Mesenchymal stem cell (in vitro differentiated cells and primary cell): ENCODE measurements at regions not wholly inside any gene's neighbourhood (a gene's known extent, or its start where the extent isn't known, plus 50 kb on each side); places are given as distances from the start of the nearest gene placed in this dataset.

Experiments used
- DNase-seq: peaks from one replicate; pipeline ENCODE4 v3.0.0-alpha.2; 2013
- H2AFZ ChIP-seq: one replicate; pipeline ENCODE4 v1.6.1; 2013; ENCODE audit warnings: low read depth, mild to moderate bottlenecking, control low read depth, inconsistent platforms, low read length, moderate library complexity
- H2AK5ac ChIP-seq: 2 replicates; pipeline ENCODE4 v1.6.1; 2013; ENCODE audit warnings: low read length, moderate library complexity, mild to moderate bottlenecking, inconsistent platforms; ENCODE audit not compliant: severe bottlenecking
- H2BK120ac ChIP-seq: one replicate; pipeline ENCODE4 v1.6.1; 2013; ENCODE audit warnings: low read depth, mild to moderate bottlenecking, inconsistent platforms, low read length, moderate library complexity
- H2BK12ac ChIP-seq, 2 experiments: one replicate each; pipeline ENCODE4 v1.6.1; 2013; ENCODE audit warnings: inconsistent platforms in 2 of 2, low read length in 2 of 2, mild to moderate bottlenecking in 2 of 2, moderate library complexity in 2 of 2, control low read depth in 1 of 2
- H2BK15ac ChIP-seq: one replicate; pipeline ENCODE4 v1.6.1; 2013; ENCODE audit warnings: mild to moderate bottlenecking, low read depth, inconsistent platforms; ENCODE audit not compliant: poor library complexity, severe bottlenecking
- H2BK5ac ChIP-seq: 2 replicates; pipeline ENCODE4 v1.6.1; 2013; ENCODE audit warnings: low read depth, mild to moderate bottlenecking, low read length, control low read depth, inconsistent platforms; ENCODE audit not compliant: poor library complexity, severe bottlenecking
- H3K14ac ChIP-seq, 2 experiments: one replicate each; pipeline ENCODE4 v1.6.1; 2013; ENCODE audit warnings: inconsistent platforms in 2 of 2, low read length in 2 of 2, control low read depth in 1 of 2, mild to moderate bottlenecking in 1 of 2, moderate library complexity in 1 of 2
- H3K18ac ChIP-seq, 2 experiments: one replicate each; pipeline ENCODE4 v1.6.1; 2013; ENCODE audit warnings: inconsistent platforms in 2 of 2, low read length in 2 of 2, control low read depth in 1 of 2, low read depth in 1 of 2, mild to moderate bottlenecking in 1 of 2
- H3K23ac ChIP-seq, 2 experiments: one replicate each; pipeline ENCODE4 v1.6.1; 2013; ENCODE audit warnings: inconsistent platforms in 2 of 2, low read length in 2 of 2, mild to moderate bottlenecking in 2 of 2, moderate library complexity in 2 of 2, control low read depth in 1 of 2
- H3K27ac ChIP-seq: 2 replicates; pipeline ENCODE4 v1.5.1; 2013; ENCODE audit warnings: mild to moderate bottlenecking, moderate library complexity, low read length, control low read depth, inconsistent platforms; ENCODE audit not compliant: poor library complexity, severe bottlenecking
- H3K27me3 ChIP-seq, 2 experiments: 2 replicates each; pipeline versions ENCODE4 v1.6.1 to v1.7.0; 2013; ENCODE audit warnings: low read length in 2 of 2, mild to moderate bottlenecking in 2 of 2, moderate library complexity in 2 of 2, control low read depth in 1 of 2, inconsistent platforms in 1 of 2; ENCODE audit not compliant: control insufficient read depth in 1 of 2, insufficient read depth in 1 of 2
- H3K36me3 ChIP-seq, 2 experiments: 2 replicates each; pipeline versions ENCODE4 v1.6.1 to v1.7.0; 2013; ENCODE audit warnings: low read length in 2 of 2, control low read depth in 1 of 2, inconsistent platforms in 1 of 2, low read depth in 1 of 2, mild to moderate bottlenecking in 1 of 2; ENCODE audit not compliant: insufficient read depth in 2 of 2, control insufficient read depth in 1 of 2
- H3K4ac ChIP-seq, 2 experiments: one replicate each; pipeline ENCODE4 v1.6.1; 2013; ENCODE audit warnings: inconsistent platforms in 2 of 2, low read length in 2 of 2, mild to moderate bottlenecking in 2 of 2, moderate library complexity in 2 of 2, control low read depth in 1 of 2, low read depth in 1 of 2
- H3K4me1 ChIP-seq: 2 replicates; pipeline ENCODE4 v1.6.1; 2013; ENCODE audit warnings: low read depth, low read length, control low read depth; ENCODE audit not compliant: control insufficient read depth, insufficient read depth
- H3K4me2 ChIP-seq: 2 replicates; pipeline ENCODE4 v1.6.1; 2013; ENCODE audit warnings: low read length, mild to moderate bottlenecking, inconsistent platforms; ENCODE audit not compliant: poor library complexity, severe bottlenecking
- H3K4me3 ChIP-seq, 2 experiments: 2 replicates each; pipeline versions ENCODE4 v1.5.1 to v1.7.0; 2013; ENCODE audit warnings: low read length in 2 of 2, mild to moderate bottlenecking in 2 of 2, control low read depth in 1 of 2, low read depth in 1 of 2; ENCODE audit not compliant: insufficient read depth in 1 of 2
- H3K79me1 ChIP-seq: replicated peaks from 2 replicates; pipeline ENCODE4 v1.6.1; 2013; ENCODE audit warnings: mild to moderate bottlenecking, control low read depth, low read length, inconsistent platforms; ENCODE audit not compliant: poor library complexity, severe bottlenecking
- H3K9ac ChIP-seq: 2 replicates; pipeline ENCODE4 v1.7.0; 2013; ENCODE audit warnings: mild to moderate bottlenecking, low read length, moderate library complexity
- H3K9me3 ChIP-seq: 2 replicates; pipeline ENCODE4 v1.7.0; 2013; ENCODE audit warnings: mild to moderate bottlenecking, low read length; ENCODE audit not compliant: control insufficient read depth
- H4K8ac ChIP-seq: one replicate; pipeline ENCODE4 v1.6.1; 2013; ENCODE audit warnings: inconsistent platforms, mild to moderate bottlenecking, low read length, moderate library complexity
- H4K91ac ChIP-seq: one replicate; pipeline ENCODE4 v1.6.1; 2013; ENCODE audit warnings: mild to moderate bottlenecking, low read length, inconsistent platforms
- WGBS: methylation state at CpG from one replicate; pipeline ENCODE4 v1.1.7; 2013; ENCODE audit warnings: mixed read lengths; 5-methylcytosine and 5-hydroxymethylcytosine counted together

DNA sequence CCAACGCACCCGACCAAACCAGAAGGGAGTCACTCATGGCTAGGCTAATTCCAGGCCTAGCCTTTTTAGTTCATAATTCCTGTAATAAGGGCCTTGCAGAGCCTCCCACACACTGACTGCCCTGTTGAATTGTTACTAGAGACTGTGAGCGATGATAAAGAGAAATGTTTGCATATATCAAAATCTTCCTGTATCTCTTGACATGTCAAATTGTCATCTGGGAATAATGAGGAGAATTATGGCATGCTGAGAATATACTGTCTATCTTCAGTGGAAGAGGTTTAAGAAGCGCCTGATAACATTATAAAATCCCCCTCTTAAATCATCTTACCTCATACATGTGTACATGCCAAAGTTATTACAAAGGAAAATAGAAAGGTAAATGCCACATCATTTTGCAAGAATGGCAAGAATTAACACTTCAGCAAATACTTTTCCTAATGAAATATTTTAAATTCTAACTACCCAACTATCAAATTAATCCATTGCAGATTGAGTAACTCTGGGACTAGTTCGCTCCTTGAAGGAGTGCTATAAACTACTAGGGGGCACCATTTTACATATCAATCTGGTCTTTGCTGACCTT, 144.1 kb downstream of the CENPF start:
- Histone ChIP-seq H3K4ac (no peak overlapping the region), H4K8ac (no peak overlapping the region), H3K27me3 (no peaks in the 10 kb centered on the region), H3K9me3 (no peaks in the 10 kb centered on the region), H2AK5ac (no peak overlapping the region), H3K27ac (peak overlapping the region; percentile 23), H3K4me1 (no peaks in the 10 kb centered on the region), H2BK5ac (no peak overlapping the region), H3K9ac (no peak overlapping the region), H2BK15ac (no peak overlapping the region), H2AFZ (no peak overlapping the region), H2BK120ac (no peak overlapping the region), H4K91ac (no peak overlapping the region), H2BK12ac (no peak overlapping the region), H3K23ac (no peak overlapping the region), H3K14ac (no peak overlapping the region), H3K18ac (no peak overlapping the region), H3K36me3 (no peaks in the 10 kb centered on the region), H3K4me3 (no peak overlapping the region), H3K79me1 (no peaks in the 10 kb centered on the region), H3K4me2 (no peak overlapping the region)
- 95% methylated on average over 3 of the region's 5 CpGs for WGBS
- DNase-seq: no peak

DNA sequence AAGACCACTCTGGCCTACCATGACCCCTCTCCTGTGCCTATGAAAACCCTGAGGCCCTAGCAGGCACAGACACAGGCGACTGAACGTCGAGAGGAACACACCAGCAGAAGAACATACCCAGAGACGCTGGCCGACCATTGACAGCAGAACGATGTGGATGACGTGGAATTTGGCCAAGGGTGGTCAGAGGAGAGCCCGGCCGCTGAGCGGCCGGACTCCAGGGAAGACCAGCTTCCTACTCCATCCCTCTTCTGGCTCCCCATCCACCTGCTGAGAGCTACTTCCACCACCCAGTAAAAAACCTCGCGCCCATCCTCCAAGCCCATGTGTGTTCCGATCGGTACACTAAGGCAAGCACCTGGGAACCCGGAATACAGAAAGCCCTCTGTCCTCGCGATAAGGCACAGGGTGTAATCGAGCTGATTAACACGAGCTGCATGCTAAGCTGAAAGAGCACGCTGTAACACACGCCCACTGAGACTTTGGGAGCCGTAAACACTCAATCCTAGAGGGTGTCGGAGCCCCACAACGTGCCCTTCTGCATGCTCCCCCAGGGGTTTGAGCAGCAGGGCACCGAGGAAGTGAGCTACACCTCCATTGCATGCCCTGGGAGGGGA, 150.3 kb downstream of the CENPF start:
- Histone ChIP-seq H3K4me3 (no peak overlapping the region), H3K27ac (no peak overlapping the region), H2BK12ac (no peak overlapping the region), H3K4me2 (no peak overlapping the region), H2BK15ac (no peak overlapping the region), H2BK5ac (no peak overlapping the region), H3K23ac (no peak overlapping the region), H3K18ac (no peak overlapping the region), H3K27me3 (no peaks in the 10 kb centered on the region), H3K9me3 (peaks cover 18% of the 10 kb centered on the region), H3K36me3 (no peaks in the 10 kb centered on the region), H3K4me1 (no peaks in the 10 kb centered on the region), H3K14ac (no peak overlapping the region), H4K91ac (no peak overlapping the region), H2AFZ (no peak overlapping the region), H3K79me1 (no peaks in the 10 kb centered on the region), H3K9ac (no peak overlapping the region), H3K4ac (no peak overlapping the region), H2AK5ac (no peak overlapping the region), H4K8ac (no peak overlapping the region), H2BK120ac (no peak overlapping the region)
- no peak for DNase-seq
- 90% methylated on average over 25 of the region's 26 CpGs for WGBS

DNA sequence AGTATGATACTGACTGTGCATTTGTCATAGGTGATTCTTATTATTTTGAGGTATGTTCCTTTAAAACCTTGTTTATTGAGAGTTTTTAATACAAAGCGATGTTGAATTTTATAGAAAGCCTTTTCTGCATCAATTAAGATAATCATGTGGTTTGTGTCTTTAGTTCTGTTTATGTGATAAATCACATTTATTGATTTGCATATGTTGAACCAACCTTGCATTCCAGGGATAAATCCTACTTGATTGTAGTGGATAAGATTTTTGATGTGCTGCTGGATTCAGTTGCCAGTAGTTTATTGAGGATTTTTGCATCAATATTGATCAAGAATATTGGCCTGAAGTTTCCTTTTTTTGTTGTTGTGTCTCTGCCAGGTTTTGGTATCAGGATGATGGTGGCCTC, 158.0 kb downstream of the CENPF start:
- DNase-seq: no peak
- no peak overlapping the region for H3K4me3 ChIP-seq

DNA sequence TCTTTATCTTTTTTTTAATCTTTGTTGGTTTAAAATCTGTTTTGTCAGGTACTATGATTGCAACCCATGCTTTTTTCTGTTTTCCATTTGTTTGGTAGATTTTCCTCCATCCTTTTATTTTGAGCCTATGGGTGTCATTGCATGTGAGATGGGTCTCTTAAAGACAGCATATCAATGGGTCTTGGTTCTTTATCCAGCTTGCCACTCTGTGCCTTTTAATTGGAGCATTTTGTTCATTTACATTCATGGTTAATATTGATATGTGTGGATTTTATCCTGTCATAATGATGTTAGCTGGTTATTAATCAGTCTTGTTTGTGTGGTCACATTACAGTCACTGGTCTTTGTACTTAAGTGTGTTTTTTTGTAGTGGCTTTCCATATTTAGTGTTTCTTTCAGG, 159.9 kb downstream of the CENPF start:
- Histone ChIP-seq H2BK120ac (no peak overlapping the region), H2BK15ac (no peak overlapping the region), H2BK12ac (no peak overlapping the region), H3K4me3 (no peak overlapping the region), H3K27me3 (no peaks in the 10 kb centered on the region), H3K79me1 (no peaks in the 10 kb centered on the region), H3K36me3 (no peaks in the 10 kb centered on the region), H3K4ac (no peak overlapping the region), H2AFZ (no peak overlapping the region), H3K27ac (no peak overlapping the region), H3K9me3 (peaks cover 60% of the 10 kb centered on the region), H2BK5ac (no peak overlapping the region), H3K4me1 (no peaks in the 10 kb centered on the region), H4K91ac (no peak overlapping the region), H2AK5ac (no peak overlapping the region), H3K9ac (no peak overlapping the region), H4K8ac (no peak overlapping the region), H3K18ac (no peak overlapping the region), H3K23ac (no peak overlapping the region), H3K4me2 (no peak overlapping the region), H3K14ac (no peak overlapping the region)
- DNase-seq: no peak

More for the DNA sequence above, 158.0 kb downstream of the CENPF start:
- no peak overlapping the region for H3K4me2 ChIP-seq
- H3K9ac ChIP-seq: no peak overlapping the region
- H3K9me3 ChIP-seq: peaks cover 72% of the 10 kb centered on the region
- no peak overlapping the region for H2BK120ac ChIP-seq
- no peak overlapping the region for H2AFZ ChIP-seq
- no peak overlapping the region for H3K23ac ChIP-seq
- H4K8ac ChIP-seq: no peak overlapping the region
- no peaks in the 10 kb centered on the region for H3K36me3 ChIP-seq
- no peaks in the 10 kb centered on the region for H3K4me1 ChIP-seq
- H3K18ac ChIP-seq: no peak overlapping the region
- H2BK15ac ChIP-seq: no peak overlapping the region
- H2BK5ac ChIP-seq: no peak overlapping the region
- no peak overlapping the region for H3K27ac ChIP-seq
- no peaks in the 10 kb centered on the region for H3K27me3 ChIP-seq
- H4K91ac ChIP-seq: no peak overlapping the region
- H2BK12ac ChIP-seq: no peak overlapping the region
- no peak overlapping the region for H3K14ac ChIP-seq
- 79% methylated on average over 1 of the region's 1 CpG for WGBS
- H2AK5ac ChIP-seq: no peak overlapping the region
- no peak overlapping the region for H3K4ac ChIP-seq
- no peaks in the 10 kb centered on the region for H3K79me1 ChIP-seq
